HG03103 (cell line): ENCODE measurements at regions not wholly inside any gene's neighbourhood (a gene's known extent, or its start where the extent isn't known, plus 50 kb on each side); places are given as distances from the start of the nearest gene placed in this dataset.

Experiments
- ATAC-seq: cut with Tn5 transposase; IDR thresholded peaks from one replicate; pipeline ENCODE4 v1.9.1; 2021; ENCODE audit warnings: low read depth; ENCODE audit not compliant: unreplicated experiment

- ATAC-seq: no peak
Measured at GRCh38 chr5:147036691-147037245, 158.2 kb upstream of the PPP2R2B start.

- ATAC-seq: no peak
Measured at GRCh38 chr5:147037515-147038205, 159.1 kb upstream of the PPP2R2B start.

DNA sequence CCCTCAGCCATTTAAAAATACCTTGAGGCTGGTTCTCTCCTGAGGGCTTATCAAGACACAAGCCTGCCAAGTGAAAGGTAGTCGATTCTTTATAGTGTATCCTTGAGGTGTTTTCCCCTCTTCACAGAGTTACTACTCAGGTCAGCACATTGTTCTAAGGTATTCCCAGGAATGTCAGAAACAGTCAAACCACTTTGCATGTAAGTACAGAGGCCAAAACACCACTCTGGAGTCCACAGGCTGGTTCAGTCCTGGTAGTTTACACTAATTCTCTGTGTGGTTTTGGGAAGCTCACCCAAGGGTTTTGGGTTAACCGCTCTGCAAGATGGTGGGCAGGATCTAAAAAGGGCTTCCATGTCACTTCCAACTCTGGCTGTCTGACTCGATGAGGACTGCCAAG lies 162.3 kb upstream of the PPP2R2B start:
- no peak for ATAC-seq

DNA sequence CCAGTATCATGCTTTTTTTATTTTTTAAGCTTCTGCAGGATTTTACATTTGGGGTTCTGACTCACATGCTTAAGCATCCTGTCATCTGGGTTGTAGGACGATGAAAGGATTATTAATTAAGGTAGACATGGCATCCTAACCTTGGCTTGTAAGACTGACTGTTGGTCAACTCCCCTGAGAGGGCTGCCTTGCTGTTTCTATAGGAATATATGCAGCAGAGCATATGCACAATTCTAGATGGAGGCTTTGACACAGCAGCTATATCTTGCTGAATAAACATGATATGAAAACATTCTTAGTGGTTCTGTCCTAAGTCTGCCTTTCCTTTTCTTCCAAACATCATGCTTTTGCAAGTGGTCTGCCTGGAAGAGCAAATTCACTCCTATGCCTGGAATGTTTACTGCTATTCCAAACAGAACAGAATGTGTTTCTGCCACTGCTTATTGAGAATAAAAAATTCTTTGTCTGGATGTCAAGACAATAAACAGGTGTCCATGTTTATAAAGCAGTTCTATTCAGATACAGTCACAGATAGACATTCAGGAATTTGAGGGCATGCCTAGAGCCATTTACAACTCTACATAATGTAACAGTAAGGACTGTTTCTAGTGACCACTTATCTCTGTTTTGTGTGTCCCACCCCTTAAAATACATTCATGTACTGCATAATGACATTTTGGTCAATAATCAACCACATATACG lies 166.2 kb upstream of the PPP2R2B start:
- ATAC-seq: no peak

- no peak for ATAC-seq
Measured at GRCh38 chr5:147045290-147045689, 166.7 kb upstream of the PPP2R2B start.

DNA sequence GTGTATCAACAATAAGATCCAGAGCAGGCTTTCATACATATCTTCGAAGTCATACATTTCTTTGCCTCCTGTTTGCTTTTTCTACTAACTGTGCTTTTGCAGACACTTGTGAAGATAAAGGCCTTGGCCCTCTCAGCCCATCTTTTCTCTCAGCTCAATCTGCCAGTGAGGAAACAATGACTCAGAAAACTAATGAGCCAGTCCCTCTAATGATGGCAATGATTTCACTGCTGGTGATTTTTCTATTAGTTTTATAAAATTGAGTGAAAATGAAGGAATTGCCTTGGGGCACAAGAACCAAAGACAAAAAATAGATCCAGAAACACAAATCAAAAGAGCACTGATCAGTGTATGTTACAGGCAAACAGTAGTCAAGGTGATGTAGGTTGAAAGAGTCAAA lies 167.7 kb upstream of the PPP2R2B start:
- ATAC-seq: no peak

DNA sequence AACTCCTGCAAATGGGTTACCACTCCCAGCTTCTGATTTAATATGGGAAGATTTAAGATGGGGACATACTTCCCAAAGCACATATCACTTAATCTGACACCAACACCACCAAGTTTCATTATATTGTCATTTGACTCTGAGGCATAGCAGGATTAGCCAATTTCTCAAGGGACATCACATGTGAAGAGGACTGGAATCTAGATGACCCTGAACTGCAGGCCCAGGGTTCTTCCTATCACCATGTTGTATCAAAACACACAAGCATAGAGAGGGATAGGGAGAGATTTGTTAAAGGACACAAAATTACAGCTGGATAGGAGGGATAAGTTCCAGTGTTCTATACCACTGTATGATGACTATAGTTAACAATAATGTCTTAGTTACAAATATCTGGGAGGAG lies 168.3 kb upstream of the PPP2R2B start:
- ATAC-seq: no peak

- ATAC-seq: no peak
Measured at GRCh38 chr5:147049764-147050163, 171.2 kb upstream of the PPP2R2B start.

DNA sequence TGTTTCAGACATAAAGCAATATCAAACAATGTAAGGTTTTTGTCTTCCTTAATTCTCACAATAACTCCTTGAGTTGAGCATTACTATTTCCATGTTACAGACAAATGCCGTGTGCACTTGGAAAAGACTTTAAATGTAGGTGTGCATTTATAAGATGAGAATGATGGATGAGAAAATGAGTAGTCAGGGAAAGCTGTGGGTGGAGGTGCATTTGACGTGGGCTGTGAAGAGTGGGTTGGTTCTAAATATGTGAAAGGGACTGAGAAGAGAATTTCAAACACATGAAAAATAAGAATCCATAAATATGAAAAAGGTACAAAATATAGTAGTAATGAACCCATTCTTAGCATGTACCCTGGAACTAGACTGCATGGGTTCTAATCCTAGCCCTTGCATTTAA lies 171.6 kb upstream of the PPP2R2B start:
- no peak for ATAC-seq

DNA sequence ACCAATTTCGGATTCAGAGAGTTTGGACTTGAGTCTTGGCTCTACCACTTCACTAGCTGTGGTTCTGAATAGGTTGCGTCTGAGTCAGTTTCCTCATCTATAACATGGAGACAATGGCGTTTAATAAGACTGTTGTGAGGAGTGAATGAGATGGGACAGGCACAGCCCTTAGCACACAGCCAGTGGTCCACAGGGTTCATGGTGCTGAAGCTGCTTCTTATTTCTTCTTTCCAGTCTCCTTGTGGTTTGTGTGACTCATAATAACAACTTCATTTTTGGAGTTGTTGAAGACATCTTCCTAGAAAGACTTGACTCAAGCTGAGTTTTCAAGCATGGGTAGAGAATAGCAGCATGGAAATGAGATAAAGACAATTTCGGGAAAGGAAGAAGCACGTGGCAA lies 172.6 kb upstream of the PPP2R2B start:
- no peak for ATAC-seq

- ATAC-seq: no peak
Measured at GRCh38 chr5:147052519-147052918, 174.0 kb upstream of the PPP2R2B start.

DNA sequence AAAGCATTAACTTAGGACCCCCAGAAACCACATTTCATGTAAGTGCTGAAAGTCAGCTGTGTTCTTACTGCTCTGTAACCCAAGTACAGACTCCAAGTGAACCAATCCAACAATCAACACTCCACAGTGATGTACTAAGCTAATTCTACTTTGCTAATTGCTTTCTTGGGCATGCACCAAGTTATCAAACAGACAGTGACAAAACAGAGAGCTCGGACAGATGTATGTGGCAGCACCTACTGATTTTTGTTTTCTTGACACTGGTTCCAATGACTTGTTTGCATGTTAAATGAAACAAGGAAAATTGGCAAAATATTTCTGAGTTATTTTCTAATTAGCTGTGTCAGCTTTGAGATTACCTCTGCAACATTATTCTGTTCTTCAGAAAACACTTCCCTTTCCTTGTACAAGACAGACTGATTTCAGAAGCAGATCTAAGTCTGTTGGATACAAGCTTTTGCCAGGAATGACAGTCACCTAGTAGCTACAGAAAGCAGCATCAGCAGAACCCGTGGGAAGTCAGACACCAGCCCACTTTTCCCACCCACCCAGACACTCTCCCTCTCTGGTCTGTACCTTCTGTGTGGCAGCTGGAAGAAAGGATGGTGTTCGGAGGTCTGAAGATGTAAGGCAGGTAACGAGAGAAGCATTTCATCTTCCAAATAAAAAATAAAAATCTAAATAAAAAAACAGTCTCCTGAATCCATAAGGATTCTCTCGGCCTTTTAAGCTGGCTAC lies 176.7 kb upstream of the PPP2R2B start:
- no peak for ATAC-seq

GRCh38 chr5:147055850-147056566 lies 177.5 kb upstream of the PPP2R2B start:
- ATAC-seq: no peak

DNA sequence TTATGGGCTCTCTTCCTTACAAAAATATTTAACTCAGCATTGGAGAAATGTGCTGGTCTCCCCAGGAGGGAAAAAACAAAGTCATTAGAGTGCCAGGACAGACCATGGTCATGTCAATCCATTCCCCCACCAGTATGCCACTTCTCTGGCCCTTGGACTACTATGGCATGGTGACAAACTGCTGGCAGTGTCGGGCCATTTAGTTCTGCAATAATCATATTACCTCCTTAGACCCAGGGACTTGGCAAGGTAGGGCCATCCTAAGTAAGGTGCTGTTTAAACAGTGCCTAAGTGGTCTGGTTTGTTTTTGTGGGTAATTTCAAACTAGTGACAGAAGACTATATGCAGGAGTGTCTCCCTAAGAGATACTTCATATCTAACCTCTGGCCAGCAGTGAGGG lies 177.8 kb upstream of the STK32A start:
- ATAC-seq: no peak

GRCh38 chr5:147061431-147061830 lies 173.4 kb upstream of the STK32A start:
- ATAC-seq: no peak

GRCh38 chr5:147062427-147062826 lies 172.4 kb upstream of the STK32A start:
- ATAC-seq: no peak

DNA sequence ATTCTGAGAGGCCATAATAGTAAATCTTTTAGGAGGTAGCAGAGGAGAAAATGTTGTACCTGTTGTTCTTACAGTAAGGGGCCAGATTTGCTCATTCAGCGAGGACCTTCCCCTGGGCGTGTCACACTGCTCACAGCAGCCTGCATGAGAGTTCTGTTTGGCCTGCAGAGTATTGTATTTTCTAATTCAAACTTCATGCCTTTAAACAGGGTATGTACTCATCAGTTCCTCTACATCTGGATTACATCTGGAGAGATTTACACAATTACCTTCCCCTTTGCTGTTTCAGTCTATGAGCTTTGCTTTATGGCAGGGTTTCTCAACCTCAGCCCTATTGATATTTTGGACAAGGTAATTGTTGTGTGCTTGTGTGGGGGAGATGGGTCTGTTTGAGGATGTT lies 170.9 kb upstream of the STK32A start:
- no peak for ATAC-seq

GRCh38 chr5:147065071-147065470 lies 169.8 kb upstream of the STK32A start:
- ATAC-seq: no peak

GRCh38 chr5:147068998-147069397 lies 165.8 kb upstream of the STK32A start:
- no peak for ATAC-seq

DNA sequence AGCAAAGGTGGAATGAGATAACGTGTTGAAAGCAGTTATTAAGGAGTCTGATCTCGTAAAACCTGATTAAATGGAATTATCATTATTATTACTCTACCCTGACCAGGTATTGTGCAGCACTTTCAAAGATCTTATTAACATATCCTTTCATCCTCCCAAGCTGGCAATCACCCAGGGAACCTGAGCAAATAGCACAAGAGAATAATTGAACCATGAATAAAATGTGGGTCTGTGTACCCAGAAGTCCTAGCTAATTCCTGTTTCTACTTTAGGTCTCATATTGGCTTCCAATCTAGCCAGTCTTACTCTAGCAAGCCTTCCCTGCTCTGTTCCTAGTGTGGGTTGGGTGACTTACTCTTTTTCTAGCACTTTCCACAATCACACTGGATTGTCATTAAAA lies 162.2 kb upstream of the STK32A start:
- no peak for ATAC-seq

GRCh38 chr5:147073098-147073497 lies 161.7 kb upstream of the STK32A start:
- no peak for ATAC-seq
